HG03378 (cell line): ENCODE measurements at regions not wholly inside any gene's neighbourhood (a gene's known extent, or its start where the extent isn't known, plus 50 kb on each side); places are given as distances from the start of the nearest gene placed in this dataset.

Experiments
- ATAC-seq: cut with Tn5 transposase; IDR thresholded peaks from one replicate; pipeline ENCODE4 v1.9.1; 2021; ENCODE audit warnings: mild to moderate bottlenecking, moderate library complexity; ENCODE audit not compliant: unreplicated experiment

- ATAC-seq = no peak
Observed at GRCh38 chr13:106384516-106384915, 150.9 kb downstream of the EFNB2 start.

GRCh38 chr13:106383791-106384190 is 151.7 kb downstream of the EFNB2 start:
- ATAC-seq = no peak

- ATAC-seq = no peak
Observed at GRCh38 chr13:106382534-106382933, 152.9 kb downstream of the EFNB2 start.

GRCh38 chr13:106381091-106381490 is 154.4 kb downstream of the EFNB2 start:
- ATAC-seq = no peak

GRCh38 chr13:106377931-106378662 is 157.4 kb downstream of the EFNB2 start:
- ATAC-seq = no peak

- no peak for ATAC-seq
Observed at GRCh38 chr13:106377341-106377740, 158.1 kb downstream of the EFNB2 start.

GRCh38 chr13:106376401-106377112 is 158.9 kb downstream of the EFNB2 start:
- ATAC-seq = no peak

- ATAC-seq = no peak
Observed at GRCh38 chr13:106375085-106375484, 160.4 kb downstream of the EFNB2 start.

- ATAC-seq = no peak
Observed at GRCh38 chr13:106374631-106375030, 160.8 kb downstream of the EFNB2 start.

GRCh38 chr13:106373989-106374572 is 161.4 kb downstream of the EFNB2 start:
- ATAC-seq = peak; percentile 79

- ATAC-seq = peak; percentile 68
Observed at GRCh38 chr13:106373304-106373988, 162.0 kb downstream of the EFNB2 start.

GRCh38 chr13:106372199-106373155 is 163.0 kb downstream of the EFNB2 start:
- peak; percentile 47 for ATAC-seq

GRCh38 chr13:106371024-106371423 is 164.4 kb downstream of the EFNB2 start:
- no peak for ATAC-seq

- no peak for ATAC-seq
Observed at GRCh38 chr13:106369858-106370257, 165.6 kb downstream of the EFNB2 start.

- no peak for ATAC-seq
Observed at GRCh38 chr13:106369091-106369490, 166.4 kb downstream of the EFNB2 start.

GRCh38 chr13:106367361-106367971 is 168.0 kb downstream of the EFNB2 start:
- no peak for ATAC-seq

GRCh38 chr13:106362707-106363106 is 172.8 kb downstream of the EFNB2 start:
- no peak for ATAC-seq

- no peak for ATAC-seq
Observed at GRCh38 chr13:106361621-106362020, 173.8 kb downstream of the EFNB2 start.

GRCh38 chr13:106357198-106357597 is 178.3 kb downstream of the EFNB2 start:
- ATAC-seq = no peak

GRCh38 chr13:106355866-106356265 is 179.6 kb downstream of the EFNB2 start:
- ATAC-seq = no peak
